ENCODE measurements at regions not wholly inside any gene's neighbourhood (a gene's known extent, or its start where the extent isn't known, plus 50 kb on each side); places are given as distances from the start of the nearest gene placed in this dataset.

DNA sequence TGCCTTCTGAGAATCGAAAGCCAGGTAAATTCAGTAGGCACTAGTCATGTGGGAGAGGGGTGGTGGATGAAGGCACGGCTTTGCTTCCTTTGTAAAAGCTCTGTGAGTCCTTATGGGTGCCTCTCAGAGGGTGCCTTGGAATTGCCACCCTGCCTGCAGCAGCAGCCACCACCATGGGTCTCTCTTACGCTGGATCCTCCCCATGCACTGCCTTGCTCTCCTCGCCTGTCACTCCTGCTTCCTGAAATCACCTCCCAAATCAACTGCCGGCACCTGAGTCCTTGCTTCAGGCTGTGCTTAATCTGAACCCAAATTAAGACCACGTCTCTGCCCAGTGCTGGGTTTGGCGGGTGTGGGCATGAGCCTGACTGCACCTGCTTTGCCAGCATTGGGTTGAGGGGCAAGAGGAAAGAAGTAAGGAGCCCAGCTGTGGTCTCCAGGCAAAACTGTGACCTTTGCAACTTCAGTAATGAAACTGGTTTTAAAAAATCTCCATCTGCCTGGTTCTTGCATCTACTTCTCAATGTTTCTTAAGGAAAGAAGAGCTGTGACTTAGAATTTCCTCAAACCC, 55.9 kb upstream of the CLMN start:
- Histone ChIP-seq H3K36me3 (ENCODE audit: low read length) (no peaks in the 10 kb centered on the region), H3K9me2 (replicated peaks; ENCODE audit: insufficient read depth, low read length) (no peaks in the 10 kb centered on the region), H2AFZ (ENCODE audit: low read depth, low read length, severe bottlenecking) (no peak overlapping the region), H4K20me1 (ENCODE audit: low read depth, low read length) (no peaks in the 10 kb centered on the region), H3K4me3 (ENCODE audit: insufficient read depth, low read length, poor library complexity, severe bottlenecking) (no peak overlapping the region), H3K79me2 (ENCODE audit: insufficient read depth, low read length) (no peaks in the 10 kb centered on the region), H3K27ac (ENCODE audit: low read depth, low read length) (no peak overlapping the region), H3K9ac (ENCODE audit: low read length) (no peak overlapping the region), H3K27me3 (ENCODE audit: low read length) (no peaks in the 10 kb centered on the region), H3K4me2 (ENCODE audit: low read depth, low read length, poor library complexity, severe bottlenecking) (no peak overlapping the region), H3K9me3 (ENCODE audit: insufficient read depth, low read length) (no peaks in the 10 kb centered on the region), H3F3A (ENCODE audit: insufficient read depth) (no peaks in the 10 kb centered on the region)
- TF ChIP-seq CTCF (IDR thresholded peaks at IDR 0.05; ENCODE audit: insufficient read depth, low read length, poor library complexity, severe bottlenecking) (no peak), EZH2phosphoT487 (conservative IDR thresholded peaks at IDR 0.05; ENCODE audit: low read length) (no peak)

GRCh38 chr14:95374239-95374997, 54.7 kb upstream of the CLMN start:
- Histone ChIP-seq H3K9me3 (ENCODE audit: insufficient read depth, low read length) (no peaks in the 10 kb centered on the region), H3F3A (ENCODE audit: insufficient read depth) (no peaks in the 10 kb centered on the region), H3K36me3 (ENCODE audit: low read length) (no peaks in the 10 kb centered on the region), H3K27ac (ENCODE audit: low read depth, low read length) (no peak overlapping the region), H3K9me2 (replicated peaks; ENCODE audit: insufficient read depth, low read length) (no peaks in the 10 kb centered on the region), H3K9ac (ENCODE audit: low read length) (no peak overlapping the region), H4K20me1 (ENCODE audit: low read depth, low read length) (no peaks in the 10 kb centered on the region), H3K4me2 (ENCODE audit: low read depth, low read length, poor library complexity, severe bottlenecking) (no peak overlapping the region), H3K79me2 (ENCODE audit: insufficient read depth, low read length) (no peaks in the 10 kb centered on the region), H3K4me3 (ENCODE audit: insufficient read depth, low read length, poor library complexity, severe bottlenecking) (no peak overlapping the region), H2AFZ (ENCODE audit: low read depth, low read length, severe bottlenecking) (no peak overlapping the region), H3K27me3 (ENCODE audit: low read length) (no peaks in the 10 kb centered on the region)
- no peak for TF ChIP-seq CTCF (IDR thresholded peaks at IDR 0.05; ENCODE audit: insufficient read depth, low read length, poor library complexity, severe bottlenecking)
- no peak for TF ChIP-seq EZH2phosphoT487 (conservative IDR thresholded peaks at IDR 0.05; ENCODE audit: low read length)

DNA sequence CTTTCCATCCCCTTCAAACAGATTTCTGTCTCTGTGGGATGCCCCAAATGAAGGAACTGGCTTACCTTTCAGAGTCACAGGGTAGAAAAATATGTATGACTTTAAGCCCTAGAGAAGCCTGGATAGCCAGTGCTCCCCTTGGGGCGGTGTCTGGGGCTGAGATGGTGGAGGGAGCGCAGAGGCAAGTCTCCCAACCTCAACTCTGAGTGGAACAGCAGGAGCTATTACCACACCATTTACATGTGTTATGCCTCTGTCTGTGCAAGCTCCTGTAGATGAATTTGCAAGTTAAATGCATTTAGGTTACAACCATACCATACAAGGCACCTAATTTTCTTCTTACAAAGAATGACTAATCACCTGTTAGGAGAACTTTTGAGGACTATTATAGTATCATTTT, 50.4 kb upstream of the CLMN start:
- Histone ChIP-seq H4K20me1 (ENCODE audit: low read depth, low read length) (no peaks in the 10 kb centered on the region), H3K9me2 (replicated peaks; ENCODE audit: insufficient read depth, low read length) (no peaks in the 10 kb centered on the region), H3K27ac (ENCODE audit: low read depth, low read length) (no peak overlapping the region), H3K36me3 (ENCODE audit: low read length) (no peaks in the 10 kb centered on the region), H3F3A (ENCODE audit: insufficient read depth) (no peaks in the 10 kb centered on the region), H3K4me3 (ENCODE audit: insufficient read depth, low read length, poor library complexity, severe bottlenecking) (no peak overlapping the region), H3K4me2 (ENCODE audit: low read depth, low read length, poor library complexity, severe bottlenecking) (no peak overlapping the region), H3K27me3 (ENCODE audit: low read length) (no peaks in the 10 kb centered on the region), H3K9ac (ENCODE audit: low read length) (no peak overlapping the region), H3K79me2 (ENCODE audit: insufficient read depth, low read length) (no peaks in the 10 kb centered on the region), H2AFZ (ENCODE audit: low read depth, low read length, severe bottlenecking) (no peak overlapping the region), H3K9me3 (ENCODE audit: insufficient read depth, low read length) (no peaks in the 10 kb centered on the region)
- no peak for TF ChIP-seq CTCF (IDR thresholded peaks at IDR 0.05; ENCODE audit: insufficient read depth, low read length, poor library complexity, severe bottlenecking)
- TF ChIP-seq EZH2phosphoT487 (conservative IDR thresholded peaks at IDR 0.05; ENCODE audit: low read length): no peak
